GM21737 (cell line): ENCODE measurements at regions not wholly inside any gene's neighbourhood (a gene's known extent, or its start where the extent isn't known, plus 50 kb on each side); places are given as distances from the start of the nearest gene placed in this dataset.
"Not testable (repeated sequence)": the region's sequence is repeated elsewhere in the genome, so short reads cannot be mapped to it uniquely, and the experiment has no call there.

Source experiments
- ATAC-seq: cut with Tn5 transposase; IDR thresholded peaks from one replicate; pipeline ENCODE4 v1.9.1; 2021; ENCODE audit warnings: mild to moderate bottlenecking, moderate library complexity; ENCODE audit not compliant: unreplicated experiment

GRCh38 chrX:109782994-109783700, 50.1 kb upstream of the ACSL4 start:
- peak; percentile 81 for ATAC-seq

GRCh38 chrX:109783701-109784079, 50.6 kb upstream of the ACSL4 start:
- ATAC-seq, result no peak

DNA sequence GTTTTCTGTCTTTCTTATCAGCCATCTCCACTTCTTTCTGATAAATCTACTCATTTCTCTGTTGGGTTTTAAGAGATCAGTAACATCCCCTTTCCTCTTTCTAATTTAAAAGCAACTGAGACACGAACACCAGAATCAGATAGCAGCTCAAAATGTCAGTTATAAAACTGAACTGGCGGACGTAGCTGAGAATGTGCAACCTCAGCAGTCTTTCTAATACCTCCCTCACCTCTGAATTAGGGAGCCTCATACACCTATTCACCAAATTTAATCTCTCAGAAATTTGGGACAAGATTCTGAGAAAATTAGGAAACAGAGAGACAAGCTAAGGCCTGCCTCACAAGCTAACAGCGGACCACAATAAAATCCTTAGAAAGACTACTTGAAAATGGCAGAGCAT, 52.0 kb upstream of the ACSL4 start:
- no peak for ATAC-seq

DNA sequence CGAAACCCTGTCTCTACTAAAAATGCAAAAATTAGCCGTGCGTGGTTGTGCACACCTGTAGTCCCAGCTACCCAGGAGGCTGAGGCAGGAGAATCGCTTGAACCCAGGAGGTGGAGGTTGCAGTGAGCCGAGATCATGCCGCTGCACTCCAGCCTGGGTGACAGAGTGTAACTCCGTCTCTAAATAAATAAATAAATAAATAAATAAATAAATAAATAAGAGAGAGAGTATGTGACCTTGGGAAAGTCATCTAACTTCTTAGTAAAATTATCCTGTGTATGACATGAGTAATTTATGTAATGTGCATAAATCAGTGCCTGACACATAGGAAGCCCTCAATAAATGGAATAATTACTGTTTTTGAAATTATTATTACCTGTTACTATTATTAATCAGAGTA, 57.5 kb upstream of the ACSL4 start:
- not testable (repeated sequence) for ATAC-seq

DNA sequence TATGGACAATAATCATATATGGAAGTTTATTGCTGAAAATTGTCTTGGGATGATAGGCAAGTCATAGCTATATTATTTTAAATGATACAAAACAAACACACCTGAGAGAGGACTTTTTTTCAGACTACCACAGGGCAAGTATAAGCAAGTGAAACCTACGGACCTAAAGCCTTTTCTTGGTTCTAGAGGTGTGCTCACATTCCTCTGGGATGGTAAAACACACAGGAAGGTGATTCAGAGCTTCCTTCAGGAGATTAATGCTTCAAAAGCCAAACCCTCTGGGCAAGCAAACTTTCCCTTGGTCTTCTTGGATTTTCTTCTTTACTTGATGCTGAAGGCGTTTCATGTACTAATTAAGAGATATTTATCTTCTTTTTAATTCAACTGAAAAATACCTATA, 60.1 kb upstream of the ACSL4 start:
- ATAC-seq, result no peak

DNA sequence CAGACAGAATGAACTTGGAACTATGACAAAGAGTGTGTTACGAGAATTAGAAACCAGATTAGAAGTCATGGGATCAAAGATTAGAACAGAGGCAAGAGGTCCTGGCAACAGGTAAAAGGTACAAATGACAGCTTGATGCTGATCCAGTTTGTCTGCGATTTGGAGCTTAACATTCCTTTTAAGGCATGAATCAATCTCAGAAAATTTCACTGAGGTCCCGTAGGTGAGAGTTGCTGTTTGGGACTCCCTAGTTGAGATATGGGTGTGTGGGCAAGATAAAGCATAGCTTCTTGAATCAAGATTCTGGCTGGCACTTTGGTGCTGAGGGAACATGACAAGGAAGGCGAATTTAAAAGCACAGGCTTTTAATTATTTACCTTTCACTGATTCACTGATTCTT, 62.6 kb upstream of the ACSL4 start:
- ATAC-seq, result no peak

DNA sequence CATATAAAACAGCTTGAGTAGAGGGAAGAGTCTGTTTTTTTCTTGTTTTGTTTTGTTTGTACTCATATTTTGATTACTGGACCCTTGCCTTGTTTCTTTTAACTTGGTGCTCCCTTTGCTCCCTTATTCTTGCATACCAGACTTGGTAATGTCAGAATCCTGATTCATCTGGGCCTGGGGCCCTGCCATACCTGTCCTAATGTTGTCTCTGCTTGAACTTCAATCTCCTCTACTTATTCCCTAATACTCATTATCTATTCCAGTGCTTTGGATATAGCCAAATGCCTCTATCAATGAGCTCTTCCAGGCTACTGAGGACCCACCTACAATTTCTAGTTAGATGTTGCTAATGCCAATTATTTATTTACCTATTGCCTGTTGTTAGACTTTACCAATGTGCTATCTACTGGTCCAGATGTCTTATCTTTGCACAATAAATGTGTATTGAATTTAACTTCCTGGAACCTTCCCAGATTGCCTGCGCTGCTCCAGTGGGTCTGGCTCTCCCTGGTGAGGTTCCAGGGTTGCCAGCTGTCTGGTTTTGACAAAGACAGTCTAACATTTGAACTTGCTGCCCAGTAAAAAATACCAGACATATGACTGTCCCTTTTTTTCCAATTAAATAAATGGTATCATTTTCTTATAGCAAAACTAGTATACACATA, 64.4 kb upstream of the ACSL4 start:
- ATAC-seq, result no peak

GRCh38 chrX:109812236-109812635, 79.2 kb upstream of the ACSL4 start:
- no peak for ATAC-seq

DNA sequence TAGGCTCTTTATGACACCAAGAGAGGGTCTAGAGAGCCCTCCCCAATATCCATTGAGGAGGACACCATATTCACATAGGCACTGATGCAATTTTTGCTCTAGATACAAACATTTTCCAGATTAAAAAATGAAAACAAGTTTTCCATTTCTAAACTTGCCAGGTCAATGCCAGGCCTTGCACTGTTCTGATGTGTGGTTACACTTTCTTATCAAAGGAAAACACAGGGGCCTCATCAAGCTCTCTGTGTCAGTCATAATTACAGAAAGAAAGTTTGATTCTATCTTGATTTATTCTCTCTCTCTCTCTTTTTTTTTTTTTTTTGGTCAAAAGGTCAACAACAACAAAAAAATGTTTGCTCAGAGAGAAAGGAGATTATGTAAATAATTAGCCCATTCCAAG, 80.2 kb upstream of the ACSL4 start:
- no peak for ATAC-seq

DNA sequence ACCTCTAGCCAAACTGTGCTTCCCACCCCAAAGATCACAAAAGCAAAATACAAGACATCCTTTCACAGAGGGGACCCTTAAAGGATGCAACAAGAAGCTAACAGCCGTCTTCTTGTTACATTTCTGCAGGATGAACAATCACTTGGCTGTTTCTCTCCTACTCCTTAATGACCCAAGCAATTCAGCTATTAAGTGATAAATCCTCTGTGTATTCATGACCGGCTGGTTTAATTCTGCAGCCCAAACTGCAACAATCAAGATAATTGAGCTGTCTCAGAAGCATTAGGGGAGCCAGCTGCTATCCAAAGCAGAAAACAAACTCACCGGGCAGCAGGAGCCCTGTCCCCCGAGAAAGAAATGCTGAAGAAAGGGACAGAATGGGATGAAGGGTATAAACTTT, 85.9 kb upstream of the ACSL4 start:
- no peak for ATAC-seq

- no peak for ATAC-seq
Measured at GRCh38 chrX:109822861-109823260, 89.8 kb upstream of the ACSL4 start.

DNA sequence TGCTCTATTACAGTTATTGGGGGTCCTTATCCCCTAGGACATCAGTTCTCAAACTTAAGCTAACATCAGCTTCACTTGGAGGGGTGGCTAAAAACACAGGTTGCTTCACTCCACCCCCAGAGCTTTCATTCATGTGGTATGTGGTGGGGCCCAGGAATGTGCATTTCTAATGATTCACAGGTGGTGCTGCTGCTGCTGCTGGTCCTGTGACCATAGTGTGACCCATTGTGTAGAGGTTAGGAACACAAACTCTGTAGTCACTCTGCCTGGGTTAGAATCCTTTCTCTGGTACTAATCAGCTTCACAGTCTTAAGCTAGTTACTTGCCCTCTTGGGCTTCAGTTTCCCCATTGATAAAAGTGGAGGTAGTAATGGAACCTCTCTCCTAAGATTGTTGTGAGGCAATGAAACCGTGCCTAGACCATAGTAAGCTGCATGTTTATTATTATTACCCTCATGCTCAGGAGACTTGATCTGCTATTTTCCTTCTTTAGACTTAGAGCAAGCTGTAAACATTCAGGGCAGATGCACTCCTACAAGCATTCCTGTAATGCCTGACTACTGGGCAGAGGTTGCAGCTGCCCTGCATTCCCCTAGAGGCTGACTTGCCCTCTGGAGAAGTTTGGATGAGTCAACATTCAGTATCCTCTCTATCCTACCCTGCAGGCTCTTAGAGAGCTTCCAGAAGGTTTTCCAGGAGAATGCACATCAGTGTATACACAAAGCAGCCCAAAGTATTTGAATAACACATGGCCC, 94.1 kb upstream of the ACSL4 start:
- no peak for ATAC-seq

DNA sequence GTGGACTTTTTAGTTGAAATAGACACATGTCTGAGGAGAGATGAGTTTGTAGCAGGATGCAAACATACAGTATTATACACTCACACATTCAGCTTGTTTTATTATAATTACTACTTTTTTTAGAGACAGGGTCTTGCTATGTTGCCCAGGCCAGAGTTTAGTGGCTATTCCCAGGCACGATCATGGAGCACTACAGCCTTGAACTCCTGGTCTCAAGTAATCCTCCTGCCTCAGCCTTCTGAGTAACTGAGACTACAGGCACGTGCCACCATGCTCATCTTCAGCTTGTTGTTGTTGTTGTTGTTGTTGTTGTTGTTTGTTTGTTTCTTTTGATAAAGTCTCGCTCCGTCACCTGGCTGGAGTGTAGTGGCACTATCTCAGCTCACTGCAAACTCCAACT, 94.7 kb upstream of the ACSL4 start:
- no peak for ATAC-seq

DNA sequence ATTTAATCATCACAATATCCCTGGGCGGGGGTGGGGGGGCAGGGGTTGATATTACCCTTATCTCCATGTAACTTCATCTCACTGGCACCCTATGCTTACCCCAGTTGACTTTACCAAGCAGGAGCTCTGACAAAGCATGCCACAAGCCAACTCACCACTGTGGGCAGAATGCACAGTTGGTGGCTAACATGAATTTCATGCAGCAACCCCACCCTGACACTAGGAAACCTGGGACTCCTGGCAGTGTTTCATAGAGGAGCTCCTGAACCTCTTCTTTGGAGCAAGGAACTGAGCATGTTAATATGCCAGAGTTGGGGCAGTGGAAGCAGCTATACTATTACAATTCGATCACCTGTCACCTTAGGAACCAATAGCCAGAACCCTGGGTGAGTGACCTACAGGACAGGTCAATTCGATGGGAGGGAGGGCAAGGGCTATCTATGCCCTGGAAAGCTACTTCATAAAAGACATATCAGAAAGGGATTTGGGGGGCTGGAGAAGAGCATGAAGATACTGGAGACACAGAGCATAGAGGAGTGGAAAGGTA, 97.2 kb upstream of the ACSL4 start:
- ATAC-seq, result peak; percentile 32

DNA sequence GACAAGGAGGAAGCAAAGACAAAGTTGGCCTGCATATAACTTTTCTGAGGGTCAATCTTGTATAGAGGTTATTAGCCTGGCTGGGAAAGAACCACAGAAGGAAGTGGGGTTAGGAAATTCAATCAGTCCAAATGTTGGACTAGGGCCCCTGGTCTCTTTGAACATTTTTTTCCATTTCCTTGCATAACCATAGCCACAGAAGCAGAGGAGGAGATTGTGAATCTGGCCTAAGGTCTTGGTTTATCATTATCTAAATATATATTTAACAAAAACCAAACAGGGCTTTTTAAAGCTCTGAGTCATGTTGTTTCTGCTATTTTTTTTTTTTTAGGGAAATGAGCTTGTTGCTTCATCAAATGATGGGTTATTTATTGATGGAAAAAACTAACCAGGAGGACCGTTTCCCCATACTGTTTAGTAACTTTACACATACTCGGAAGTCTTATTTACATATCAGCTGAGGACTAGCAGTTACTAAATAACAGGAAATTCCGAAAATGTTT, 97.7 kb upstream of the ACSL4 start:
- ATAC-seq, result peak; percentile 85

GRCh38 chrX:109831326-109831985, 98.4 kb upstream of the ACSL4 start:
- no peak for ATAC-seq

DNA sequence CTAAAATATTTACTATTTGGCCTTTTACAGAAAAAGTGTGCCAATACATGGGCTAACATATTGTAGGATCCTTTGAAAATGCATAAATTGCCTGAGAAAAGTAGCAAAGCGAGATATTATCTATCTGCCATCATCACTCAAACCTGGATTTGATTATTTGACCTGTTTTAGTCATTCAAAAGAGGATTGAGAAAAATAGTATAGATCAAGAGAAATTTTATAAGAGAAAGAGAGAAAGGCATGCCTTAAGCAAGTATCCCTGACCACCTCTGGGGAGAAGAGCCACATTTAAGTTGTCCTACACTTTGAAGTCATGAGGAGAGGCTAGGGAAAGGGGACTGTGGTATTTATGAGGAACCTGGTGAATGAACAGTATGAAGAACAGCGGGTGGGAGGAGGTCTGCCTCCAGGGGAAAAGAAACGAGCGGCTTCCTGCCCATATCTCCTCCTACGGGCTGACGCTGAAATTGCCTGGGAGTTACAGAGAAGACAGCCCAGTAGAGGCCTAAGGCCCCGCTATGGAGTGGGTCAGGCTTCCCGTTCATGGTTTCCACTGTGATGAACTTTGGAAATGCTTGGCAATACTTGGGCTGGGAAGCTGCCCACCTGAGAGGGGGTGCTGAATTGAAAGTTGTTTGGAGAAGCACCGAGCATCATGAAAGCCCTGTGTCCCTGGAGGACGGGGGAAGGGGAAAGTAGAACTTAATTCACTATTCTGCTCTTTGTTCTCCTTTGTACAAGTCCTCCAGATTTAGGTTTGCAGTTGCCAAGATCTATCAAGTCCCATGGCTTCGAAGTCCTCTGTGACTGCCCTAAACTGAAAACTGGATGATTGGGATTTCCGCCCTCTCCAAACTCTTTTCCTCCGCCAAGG, 106.9 kb upstream of the ACSL4 start:
- no peak for ATAC-seq

DNA sequence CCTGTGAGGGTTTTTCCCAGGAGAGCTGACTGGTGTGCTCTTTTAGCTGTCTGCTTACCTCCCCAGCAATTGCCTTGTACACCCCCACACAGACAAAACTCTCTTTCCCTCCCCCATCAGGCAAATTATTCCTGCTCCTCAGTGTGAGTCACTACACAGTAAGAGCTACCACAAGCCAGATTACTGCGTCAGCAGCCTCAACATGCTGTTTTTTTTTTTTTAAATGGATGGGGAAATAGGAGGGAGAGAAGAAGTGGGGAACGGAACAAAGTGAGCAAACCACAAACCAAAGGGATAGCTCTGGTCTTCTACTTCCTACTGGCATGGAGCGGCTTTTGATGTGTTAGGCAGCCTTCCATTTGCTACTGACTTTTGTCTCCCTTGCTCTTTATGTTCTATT, 107.5 kb upstream of the ACSL4 start:
- no peak for ATAC-seq

GRCh38 chrX:109841257-109841656, 108.2 kb upstream of the ACSL4 start:
- no peak for ATAC-seq
